ENCODE measurements at regions not wholly inside any gene's neighbourhood (a gene's known extent, or its start where the extent isn't known, plus 50 kb on each side); places are given as distances from the start of the nearest gene placed in this dataset.

- H3K4me3 ChIP-seq (ENCODE audit: low read length): no peak overlapping the region
- no peaks in the 10 kb centered on the region for H3K9me3 ChIP-seq (ENCODE audit: control insufficient read depth, low read depth, low read length)
- peaks cover 17% of the 10 kb centered on the region for H3K4me1 ChIP-seq (ENCODE audit: control insufficient read depth, low read depth, low read length)
- H3K27me3 ChIP-seq (ENCODE audit: control insufficient read depth, insufficient read depth, low read length): no peaks in the 10 kb centered on the region
- H3K36me3 ChIP-seq (ENCODE audit: control insufficient read depth, low read depth, low read length): no peaks in the 10 kb centered on the region
- H3K9ac ChIP-seq (ENCODE audit: low read length): no peak overlapping the region
- H3K27ac ChIP-seq (ENCODE audit: low read length): no peak overlapping the region
Measured at GRCh38 chr2:172284209-172284608, 143.2 kb upstream of the ITGA6 start.

GRCh38 chr2:172285010-172285621, 142.3 kb upstream of the ITGA6 start:
- Histone ChIP-seq H3K9me3 (ENCODE audit: control insufficient read depth, low read depth, low read length) (no peaks in the 10 kb centered on the region), H3K27ac (ENCODE audit: low read length) (no peak overlapping the region), H3K36me3 (ENCODE audit: control insufficient read depth, low read depth, low read length) (no peaks in the 10 kb centered on the region), H3K27me3 (ENCODE audit: control insufficient read depth, insufficient read depth, low read length) (no peaks in the 10 kb centered on the region), H3K9ac (ENCODE audit: low read length) (no peak overlapping the region), H3K4me3 (ENCODE audit: low read length) (no peak overlapping the region), H3K4me1 (ENCODE audit: control insufficient read depth, low read depth, low read length) (peaks cover 17% of the 10 kb centered on the region)

GRCh38 chr2:172285760-172286159, 141.6 kb upstream of the ITGA6 start:
- Histone ChIP-seq H3K4me3 (ENCODE audit: low read length) (no peak overlapping the region), H3K9ac (ENCODE audit: low read length) (no peak overlapping the region), H3K27me3 (ENCODE audit: control insufficient read depth, insufficient read depth, low read length) (no peaks in the 10 kb centered on the region), H3K36me3 (ENCODE audit: control insufficient read depth, low read depth, low read length) (no peaks in the 10 kb centered on the region), H3K27ac (ENCODE audit: low read length) (no peak overlapping the region), H3K9me3 (ENCODE audit: control insufficient read depth, low read depth, low read length) (no peaks in the 10 kb centered on the region), H3K4me1 (ENCODE audit: control insufficient read depth, low read depth, low read length) (peaks cover 17% of the 10 kb centered on the region)

GRCh38 chr2:172287190-172287589, 140.2 kb upstream of the ITGA6 start:
- Histone ChIP-seq H3K9ac (ENCODE audit: low read length) (no peak overlapping the region), H3K4me1 (ENCODE audit: control insufficient read depth, low read depth, low read length) (peaks cover 17% of the 10 kb centered on the region), H3K36me3 (ENCODE audit: control insufficient read depth, low read depth, low read length) (no peaks in the 10 kb centered on the region), H3K9me3 (ENCODE audit: control insufficient read depth, low read depth, low read length) (no peaks in the 10 kb centered on the region), H3K4me3 (ENCODE audit: low read length) (no peak overlapping the region), H3K27ac (ENCODE audit: low read length) (no peak overlapping the region), H3K27me3 (ENCODE audit: control insufficient read depth, insufficient read depth, low read length) (no peaks in the 10 kb centered on the region)

DNA sequence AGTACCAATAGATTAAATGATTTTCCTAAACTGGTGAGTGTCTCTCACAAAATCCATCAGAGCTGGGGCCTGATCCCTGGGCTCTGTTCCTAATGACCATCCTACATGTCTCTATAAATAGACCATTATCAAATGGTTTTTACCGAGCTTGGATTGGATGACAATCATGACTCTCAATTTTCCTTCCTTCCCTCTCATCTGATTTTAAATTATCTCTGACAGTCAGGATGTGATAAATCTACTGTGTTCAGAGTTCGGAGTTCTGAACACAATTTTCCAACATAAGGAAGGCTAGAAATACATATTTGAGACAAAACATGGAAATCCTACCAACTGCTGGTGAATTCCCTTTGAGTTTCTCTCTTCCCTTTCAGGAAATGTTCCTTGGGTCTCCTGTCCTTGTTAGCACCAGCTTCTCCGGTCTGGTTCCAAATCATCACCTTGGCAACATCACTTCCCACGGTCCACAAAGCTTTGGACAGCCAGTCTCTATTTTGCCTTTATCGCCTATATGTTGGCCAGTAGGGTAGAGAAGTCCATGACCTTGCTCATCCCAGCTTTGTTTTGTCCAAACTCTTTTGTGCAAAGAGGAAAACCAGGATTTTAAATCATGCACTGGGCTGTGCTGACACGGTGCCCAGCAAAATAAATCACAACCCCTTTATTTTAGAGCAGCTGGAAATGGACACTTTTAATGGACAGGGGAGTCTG, 139.6 kb upstream of the ITGA6 start:
- H3K9ac ChIP-seq (ENCODE audit: low read length): no peak overlapping the region
- peaks cover 17% of the 10 kb centered on the region for H3K4me1 ChIP-seq (ENCODE audit: control insufficient read depth, low read depth, low read length)
- H3K27ac ChIP-seq (ENCODE audit: low read length): no peak overlapping the region
- H3K27me3 ChIP-seq (ENCODE audit: control insufficient read depth, insufficient read depth, low read length): no peaks in the 10 kb centered on the region
- H3K36me3 ChIP-seq (ENCODE audit: control insufficient read depth, low read depth, low read length): no peaks in the 10 kb centered on the region
- no peak overlapping the region for H3K4me3 ChIP-seq (ENCODE audit: low read length)
- H3K9me3 ChIP-seq (ENCODE audit: control insufficient read depth, low read depth, low read length): no peaks in the 10 kb centered on the region

GRCh38 chr2:172288603-172289002, 138.8 kb upstream of the ITGA6 start:
- no peak overlapping the region for H3K9ac ChIP-seq (ENCODE audit: low read length)
- no peaks in the 10 kb centered on the region for H3K9me3 ChIP-seq (ENCODE audit: control insufficient read depth, low read depth, low read length)
- H3K27ac ChIP-seq (ENCODE audit: low read length): no peak overlapping the region
- no peaks in the 10 kb centered on the region for H3K27me3 ChIP-seq (ENCODE audit: control insufficient read depth, insufficient read depth, low read length)
- no peak overlapping the region for H3K4me3 ChIP-seq (ENCODE audit: low read length)
- H3K4me1 ChIP-seq (ENCODE audit: control insufficient read depth, low read depth, low read length): peaks cover 17% of the 10 kb centered on the region
- no peaks in the 10 kb centered on the region for H3K36me3 ChIP-seq (ENCODE audit: control insufficient read depth, low read depth, low read length)

- Histone ChIP-seq H3K27me3 (ENCODE audit: control insufficient read depth, insufficient read depth, low read length) (peaks cover 23% of the 10 kb centered on the region), H3K4me3 (ENCODE audit: low read length) (no peak overlapping the region)
Measured at GRCh38 chr2:172293952-172294351, 133.4 kb upstream of the ITGA6 start.

GRCh38 chr2:172294983-172295382, 132.4 kb upstream of the ITGA6 start:
- H3K9ac ChIP-seq (ENCODE audit: low read length): no peak overlapping the region
- peaks cover 23% of the 10 kb centered on the region for H3K27me3 ChIP-seq (ENCODE audit: control insufficient read depth, insufficient read depth, low read length)
- H3K36me3 ChIP-seq (ENCODE audit: control insufficient read depth, low read depth, low read length): no peaks in the 10 kb centered on the region
- no peak overlapping the region for H3K27ac ChIP-seq (ENCODE audit: low read length)
- H3K4me3 ChIP-seq (ENCODE audit: low read length): no peak overlapping the region
- H3K4me1 ChIP-seq (ENCODE audit: control insufficient read depth, low read depth, low read length): peaks cover 15% of the 10 kb centered on the region
- H3K9me3 ChIP-seq (ENCODE audit: control insufficient read depth, low read depth, low read length): no peaks in the 10 kb centered on the region

More at GRCh38 chr2:172293952-172294351, 133.4 kb upstream of the ITGA6 start:
- Histone ChIP-seq H3K27ac (ENCODE audit: low read length) (no peak overlapping the region), H3K36me3 (ENCODE audit: control insufficient read depth, low read depth, low read length) (no peaks in the 10 kb centered on the region), H3K4me1 (ENCODE audit: control insufficient read depth, low read depth, low read length) (peaks cover 15% of the 10 kb centered on the region), H3K9me3 (ENCODE audit: control insufficient read depth, low read depth, low read length) (no peaks in the 10 kb centered on the region), H3K9ac (ENCODE audit: low read length) (no peak overlapping the region)

DNA sequence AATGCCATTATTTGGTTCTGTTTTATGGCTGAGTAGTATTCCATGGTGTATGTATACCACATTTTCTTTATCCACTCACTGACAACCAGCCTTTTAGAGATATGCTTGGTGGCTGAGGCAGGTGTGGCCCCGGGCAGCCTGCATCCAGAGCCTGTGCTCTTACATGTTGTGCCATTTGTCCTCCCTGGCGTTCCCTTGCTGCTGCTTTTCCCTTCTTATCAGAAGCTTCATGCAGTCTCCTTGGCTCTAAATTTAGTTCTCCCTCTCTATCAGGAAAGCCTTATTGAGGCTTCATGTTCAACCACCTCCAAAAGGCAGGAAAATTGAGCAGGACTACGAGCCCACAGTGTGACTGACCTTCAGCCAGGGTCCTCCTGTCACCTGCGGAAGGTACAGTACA, 131.7 kb upstream of the ITGA6 start:
- H3K4me1 ChIP-seq (ENCODE audit: control insufficient read depth, low read depth, low read length): peaks cover 15% of the 10 kb centered on the region
- no peak overlapping the region for H3K27ac ChIP-seq (ENCODE audit: low read length)
- peaks cover 23% of the 10 kb centered on the region for H3K27me3 ChIP-seq (ENCODE audit: control insufficient read depth, insufficient read depth, low read length)
- H3K36me3 ChIP-seq (ENCODE audit: control insufficient read depth, low read depth, low read length): no peaks in the 10 kb centered on the region
- no peak overlapping the region for H3K9ac ChIP-seq (ENCODE audit: low read length)
- H3K4me3 ChIP-seq (ENCODE audit: low read length): no peak overlapping the region
- no peaks in the 10 kb centered on the region for H3K9me3 ChIP-seq (ENCODE audit: control insufficient read depth, low read depth, low read length)

DNA sequence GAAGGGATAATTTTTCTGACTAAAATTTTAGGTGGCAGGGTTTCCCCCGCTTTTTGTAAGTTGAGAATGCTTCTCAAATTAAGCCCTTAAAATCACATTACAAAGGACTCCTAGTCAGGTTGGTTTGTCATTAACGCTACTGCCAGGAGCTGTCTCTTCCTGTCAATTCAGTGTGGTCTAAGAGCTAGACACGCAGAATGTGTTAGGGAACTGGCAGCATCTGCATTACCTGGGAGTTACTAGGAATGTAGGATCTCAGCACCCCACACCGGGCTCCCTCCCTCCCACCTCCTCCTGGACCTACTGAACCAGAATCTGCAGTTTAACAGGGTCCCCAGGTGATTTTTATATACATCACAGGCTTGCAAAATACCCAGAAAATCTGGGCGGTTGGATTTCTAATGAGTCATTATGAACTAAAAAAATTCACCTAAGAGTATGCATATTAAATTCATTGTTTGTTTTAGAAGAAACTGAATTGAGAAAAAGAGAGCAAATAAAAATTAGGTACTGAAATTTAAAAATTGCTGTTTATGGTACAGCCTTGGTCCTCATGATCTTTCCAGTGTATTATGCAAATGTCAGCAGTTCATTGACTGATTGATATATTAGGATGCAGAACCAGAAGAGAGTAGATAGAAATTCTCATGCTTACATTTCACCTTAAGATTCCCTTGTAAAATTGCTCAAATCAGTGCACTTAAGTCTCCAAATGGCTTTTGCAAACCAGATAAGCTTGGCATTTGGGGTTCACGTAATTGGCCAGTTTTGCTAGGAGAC, 130.9 kb upstream of the ITGA6 start:
- Histone ChIP-seq H3K4me3 (ENCODE audit: low read length) (no peak overlapping the region), H3K4me1 (ENCODE audit: control insufficient read depth, low read depth, low read length) (peaks cover 15% of the 10 kb centered on the region), H3K36me3 (ENCODE audit: control insufficient read depth, low read depth, low read length) (no peaks in the 10 kb centered on the region), H3K9me3 (ENCODE audit: control insufficient read depth, low read depth, low read length) (no peaks in the 10 kb centered on the region), H3K27ac (ENCODE audit: low read length) (no peak overlapping the region), H3K27me3 (ENCODE audit: control insufficient read depth, insufficient read depth, low read length) (peaks cover 23% of the 10 kb centered on the region), H3K9ac (ENCODE audit: low read length) (no peak overlapping the region)

DNA sequence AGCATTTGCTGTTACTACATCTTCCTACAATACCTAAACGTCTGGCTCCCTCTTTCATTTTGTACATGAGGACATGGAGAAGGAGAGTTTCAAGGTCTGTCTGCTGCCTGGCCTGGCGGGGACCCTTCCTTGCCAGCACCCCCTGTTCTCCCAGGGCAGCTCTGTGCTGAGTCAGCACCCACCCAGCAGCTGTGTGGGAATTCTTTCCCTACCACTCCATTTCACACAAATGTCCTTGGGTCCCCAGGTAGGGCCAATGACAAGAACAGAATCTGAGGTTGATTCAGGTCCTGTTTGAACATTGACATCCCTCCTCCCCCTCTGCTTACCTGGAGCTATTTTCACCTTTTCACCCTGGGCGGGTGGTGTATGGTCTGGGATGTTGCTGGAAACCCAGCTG, 129.9 kb upstream of the ITGA6 start:
- H3K4me1 ChIP-seq (ENCODE audit: control insufficient read depth, low read depth, low read length): peaks cover 15% of the 10 kb centered on the region
- H3K4me3 ChIP-seq (ENCODE audit: low read length): no peak overlapping the region
- H3K36me3 ChIP-seq (ENCODE audit: control insufficient read depth, low read depth, low read length): no peaks in the 10 kb centered on the region
- H3K9me3 ChIP-seq (ENCODE audit: control insufficient read depth, low read depth, low read length): no peaks in the 10 kb centered on the region
- H3K27me3 ChIP-seq (ENCODE audit: control insufficient read depth, insufficient read depth, low read length): peaks cover 23% of the 10 kb centered on the region
- no peak overlapping the region for H3K9ac ChIP-seq (ENCODE audit: low read length)
- no peak overlapping the region for H3K27ac ChIP-seq (ENCODE audit: low read length)

Measured in iPS-18a (cell line).